Fibroblast of skin of left quadriceps (primary cell): ENCODE measurements at regions not wholly inside any gene's neighbourhood (a gene's known extent, or its start where the extent isn't known, plus 50 kb on each side); places are given as distances from the start of the nearest gene placed in this dataset.

Source experiments
- DNase-seq, 2 experiments: peaks; one replicate each; pipeline ENCODE4 v3.0.0-alpha.2; 2013; ENCODE audit warnings: low read depth in 2 of 2

- no peak for DNase-seq
Measured at GRCh38 chr4:25578432-25578831, 77.2 kb upstream of the SLC34A2 start.

- no peak for DNase-seq
Measured at GRCh38 chr4:25580633-25581467, 74.8 kb upstream of the SLC34A2 start.

- DNase-seq: no peak
Measured at GRCh38 chr4:25585901-25586523, 69.6 kb upstream of the SLC34A2 start.

- DNase-seq: no peak
Measured at GRCh38 chr4:25588206-25588605, 67.4 kb upstream of the SLC34A2 start.

GRCh38 chr4:25590171-25590570 is 65.5 kb upstream of the SLC34A2 start:
- DNase-seq: no peak

- DNase-seq: no peak
Measured at GRCh38 chr4:25592736-25593135, 62.9 kb upstream of the SLC34A2 start.
